DMS79 (cell line): ENCODE measurements at regions not wholly inside any gene's neighbourhood (a gene's known extent, or its start where the extent isn't known, plus 50 kb on each side); places are given as distances from the start of the nearest gene placed in this dataset.
"Not testable (repeated sequence)": the region's sequence is repeated elsewhere in the genome, so short reads cannot be mapped to it uniquely, and the experiment has no call there.

Source experiments
- DNase-seq: peaks from one replicate; lab custom pipeline; 2025; lab: John Stamatoyannopoulos, UW

DNA sequence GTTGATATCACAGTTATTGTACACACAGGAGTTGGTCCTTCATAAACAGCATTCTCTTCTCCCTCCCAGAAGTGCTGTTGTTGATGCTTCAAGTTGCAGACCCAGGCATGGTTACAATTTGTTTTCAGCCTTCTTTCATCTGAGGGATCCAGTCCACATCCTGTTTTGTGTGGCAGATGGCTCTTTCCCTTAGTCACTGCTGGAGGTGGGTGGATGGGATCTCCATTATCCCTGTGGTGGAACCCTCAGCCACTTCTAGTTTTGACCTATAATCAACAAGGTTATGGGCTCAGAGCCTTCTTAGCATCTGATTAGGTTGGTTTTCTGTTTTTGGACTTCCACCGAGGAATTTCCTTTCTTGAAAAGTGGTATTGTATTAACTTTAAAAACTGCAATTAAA, 214.2 kb downstream of the SH2D4B start:
- no peak for DNase-seq

DNA sequence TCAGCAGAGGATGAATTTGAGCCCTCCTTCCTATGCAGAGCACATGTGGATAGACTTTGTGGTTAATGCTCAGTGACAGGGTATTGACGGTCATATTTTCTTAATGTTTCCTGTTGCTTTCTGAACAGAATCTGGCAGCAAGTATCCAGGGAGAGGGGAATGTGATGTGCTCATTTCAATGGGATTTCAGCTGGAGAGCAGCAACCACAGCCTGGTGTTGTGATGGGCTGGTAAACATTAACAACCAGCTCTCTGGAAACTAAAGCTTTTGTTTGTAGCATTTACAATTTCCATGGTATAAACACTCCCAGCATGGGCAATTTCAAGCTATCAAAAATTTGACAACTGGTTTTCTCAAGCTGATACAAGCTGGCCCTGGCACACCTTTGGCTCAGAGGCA, 215.9 kb downstream of the SH2D4B start:
- DNase-seq, result no peak

DNA sequence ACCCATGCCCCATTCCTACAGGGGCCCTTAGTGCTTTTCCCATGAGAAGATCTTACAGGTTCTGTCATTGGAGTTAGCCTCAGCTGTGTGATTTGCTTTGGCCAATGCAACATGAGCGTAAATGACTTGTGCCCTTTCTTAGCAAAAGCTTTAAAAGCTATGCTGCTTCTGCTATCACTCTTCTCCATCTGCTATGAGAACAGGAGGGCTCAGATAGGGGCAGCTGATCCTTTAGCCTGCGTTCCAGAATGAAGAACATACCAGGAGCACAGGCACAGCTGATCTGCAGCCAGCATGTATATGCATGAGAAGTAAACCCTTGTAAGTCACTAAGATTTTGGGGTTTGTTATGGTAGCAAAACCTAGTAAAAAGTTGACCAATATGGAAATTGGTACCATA, 218.2 kb downstream of the SH2D4B start:
- no peak for DNase-seq

DNA sequence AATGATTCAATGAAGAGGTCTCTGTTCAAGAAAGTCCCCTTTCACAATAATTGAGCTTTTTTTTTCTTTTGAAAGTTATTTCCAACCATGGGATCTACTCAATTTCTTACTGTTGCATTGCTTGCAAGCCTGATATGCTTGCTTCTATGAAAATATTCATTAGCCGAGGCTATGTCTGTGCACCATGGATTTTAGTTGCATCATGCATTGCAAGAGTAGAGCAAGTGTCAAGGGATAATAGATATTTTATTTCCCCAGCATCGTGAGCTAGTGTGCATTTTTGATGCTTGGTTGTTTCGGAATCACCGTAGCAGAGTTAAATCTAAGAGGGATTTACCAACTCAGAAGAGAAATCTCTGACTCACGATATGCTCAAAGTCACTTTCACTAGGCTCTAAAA, 222.0 kb downstream of the SH2D4B start:
- no peak for DNase-seq

DNA sequence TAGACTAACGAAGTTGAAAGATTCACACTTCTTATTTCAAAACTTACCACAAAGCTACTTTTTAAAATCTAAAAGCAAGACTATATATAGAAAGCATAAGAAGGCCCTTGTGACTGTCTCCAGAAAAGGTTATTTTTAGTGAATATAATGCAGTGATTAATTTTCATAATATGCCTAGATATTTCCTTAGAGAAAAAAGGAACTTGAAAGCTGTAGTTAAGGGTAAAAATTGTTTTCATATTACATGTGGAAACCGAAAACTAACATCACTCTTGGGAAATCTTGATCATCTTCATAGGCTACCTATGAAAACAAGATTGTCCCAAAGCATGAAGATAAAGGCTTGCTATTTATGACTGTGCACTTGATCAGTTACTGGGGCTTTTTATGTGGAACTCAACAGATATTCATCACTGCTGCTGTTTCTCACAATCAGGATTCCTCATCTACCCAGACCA, 223.2 kb downstream of the SH2D4B start:
- DNase-seq, result no peak

DNA sequence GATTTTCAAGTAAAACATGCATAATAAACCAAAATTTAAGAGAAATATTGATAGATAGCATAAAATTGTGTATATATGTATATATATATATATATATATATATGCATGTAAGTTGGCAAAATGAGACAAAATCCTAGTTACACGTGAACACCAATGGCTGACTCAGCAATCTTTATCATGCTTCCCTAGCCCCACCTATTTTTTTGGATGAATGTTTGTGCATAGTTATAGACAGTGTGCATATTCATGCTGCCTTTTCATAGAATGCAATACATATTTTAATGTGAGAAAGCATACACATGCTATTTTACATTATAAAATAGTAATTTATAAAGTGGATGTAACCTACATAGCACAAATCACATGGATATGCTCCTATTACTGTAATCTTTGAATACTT, 230.3 kb downstream of the SH2D4B start:
- no peak for DNase-seq

DNA sequence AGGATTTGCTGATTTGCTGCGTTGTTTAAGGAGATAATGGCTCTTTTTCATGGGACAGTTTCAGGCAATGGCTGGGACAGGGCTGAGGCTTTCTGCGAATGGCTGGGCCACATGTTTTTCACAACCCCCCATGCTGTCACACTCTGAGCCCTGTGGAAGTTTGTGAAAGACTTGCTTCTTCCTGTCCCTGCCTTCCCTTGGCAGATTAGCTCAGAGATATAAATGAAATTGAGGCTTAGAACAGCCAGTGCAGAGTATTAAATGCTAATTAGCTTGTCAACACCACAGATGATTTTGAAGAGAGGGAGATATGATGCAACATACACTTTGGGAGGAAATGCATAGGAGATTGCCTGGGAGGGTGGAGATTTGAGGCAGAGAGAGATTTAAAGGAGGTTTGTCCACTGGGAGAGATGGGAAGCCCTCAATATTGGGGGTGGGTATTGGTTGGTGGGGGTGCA, 232.0 kb downstream of the SH2D4B start:
- no peak for DNase-seq

DNA sequence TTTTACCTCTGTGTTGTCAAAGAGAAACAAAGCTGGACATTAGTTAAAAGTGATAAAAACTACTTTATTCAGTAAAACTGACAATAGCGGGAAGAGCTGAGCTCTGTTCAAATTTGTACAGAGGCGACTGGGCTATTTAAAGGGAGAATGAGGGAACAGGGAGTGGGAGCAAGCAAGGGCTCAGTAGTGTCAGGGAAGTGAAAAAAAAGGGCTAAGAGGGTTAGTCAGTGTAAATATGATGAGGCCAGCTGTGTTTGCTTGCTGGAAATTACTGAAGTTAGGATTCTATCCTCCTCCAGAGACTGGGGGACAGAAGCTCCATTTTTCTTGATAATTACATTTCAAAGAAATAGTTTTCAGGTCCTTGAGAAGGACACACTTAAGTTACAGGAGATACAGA, 232.5 kb downstream of the SH2D4B start:
- no peak for DNase-seq

DNA sequence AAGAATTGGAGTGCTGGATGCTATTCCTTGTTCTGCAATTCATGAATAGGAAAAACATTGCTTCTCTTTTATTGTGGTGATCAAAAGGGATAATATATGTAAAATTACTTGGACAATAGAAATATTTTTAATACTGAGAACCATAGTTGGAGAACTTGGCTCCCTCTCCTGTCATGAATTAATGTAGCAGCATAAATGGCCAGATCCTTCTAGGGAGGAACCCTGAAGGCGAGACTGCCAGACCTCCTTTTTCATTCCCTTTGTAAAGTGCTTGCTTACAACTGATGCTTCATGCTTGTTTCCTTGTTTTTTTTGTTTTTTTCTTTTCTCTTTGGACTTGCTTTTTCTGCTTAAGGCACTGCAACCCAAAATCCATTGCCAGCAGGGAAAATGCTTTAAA, 233.6 kb downstream of the SH2D4B start:
- DNase-seq, result no peak

DNA sequence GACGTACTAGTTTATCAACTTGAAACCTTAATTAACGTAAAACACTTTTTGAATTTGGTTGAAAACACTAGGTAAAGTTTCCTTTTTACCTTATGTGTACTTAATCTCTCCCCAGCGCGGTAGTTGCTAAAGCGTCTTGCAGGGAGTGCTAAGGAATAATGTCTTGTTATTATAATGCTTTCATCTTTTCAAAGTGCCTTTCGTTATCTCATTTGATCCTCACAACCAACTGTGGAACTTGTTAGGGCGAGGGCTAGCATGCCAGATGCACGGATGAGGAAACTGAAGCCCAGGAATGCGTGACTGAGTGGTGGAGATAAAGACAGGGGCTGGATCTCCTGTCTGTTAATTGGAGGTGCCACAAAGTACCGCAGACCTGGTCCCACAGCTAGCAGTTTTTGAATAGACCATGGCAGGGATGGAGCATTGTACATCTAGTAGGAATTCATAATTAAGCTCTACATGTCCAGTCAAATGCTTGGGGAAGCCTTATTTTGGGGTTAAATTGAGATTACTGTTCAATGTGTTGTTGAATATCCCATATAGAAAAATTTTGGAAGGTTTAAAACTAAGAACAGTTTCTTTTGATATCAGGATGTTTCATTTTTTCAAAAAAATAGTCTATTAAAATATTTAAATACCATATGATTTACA, 234.3 kb downstream of the SH2D4B start:
- DNase-seq, result no peak

DNA sequence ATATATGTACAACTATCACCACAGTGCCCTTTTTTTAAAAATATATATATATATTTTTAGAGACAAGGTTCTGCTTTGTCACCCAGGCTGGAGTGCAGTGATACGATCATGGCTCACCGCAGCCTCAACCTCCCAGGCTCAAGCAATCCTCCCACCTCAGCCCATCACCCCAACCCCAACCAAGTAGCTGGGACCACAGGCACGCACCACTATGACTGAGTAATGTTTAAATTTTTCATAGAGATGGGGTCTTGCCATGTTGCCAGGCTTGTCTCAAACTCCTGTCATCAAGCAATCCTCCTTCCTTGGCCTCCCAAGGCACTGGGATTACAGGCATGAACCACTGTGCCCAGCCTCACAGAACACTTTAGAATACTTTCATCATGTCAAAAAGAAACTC, 234.9 kb downstream of the SH2D4B start:
- DNase-seq, result no peak

DNA sequence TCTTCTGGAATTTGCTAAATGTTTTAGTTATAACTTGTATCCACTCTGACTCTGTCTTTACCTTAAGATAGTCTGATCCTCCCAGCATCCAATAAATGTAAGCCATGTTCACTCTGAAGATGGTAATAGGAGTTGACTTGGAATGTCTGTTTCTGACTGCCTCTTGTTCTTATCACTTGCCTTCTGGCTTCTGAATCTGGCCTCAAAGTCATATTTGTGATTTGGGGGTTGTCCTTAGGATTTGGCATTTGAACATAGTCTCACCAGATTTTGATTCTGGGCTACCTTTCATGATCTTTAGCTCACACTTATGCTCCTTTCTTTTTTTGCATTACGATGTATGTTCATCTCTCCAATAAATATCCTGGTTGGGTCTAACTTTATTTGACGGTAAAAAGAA, 247.0 kb downstream of the SH2D4B start:
- DNase-seq, result no peak

DNA sequence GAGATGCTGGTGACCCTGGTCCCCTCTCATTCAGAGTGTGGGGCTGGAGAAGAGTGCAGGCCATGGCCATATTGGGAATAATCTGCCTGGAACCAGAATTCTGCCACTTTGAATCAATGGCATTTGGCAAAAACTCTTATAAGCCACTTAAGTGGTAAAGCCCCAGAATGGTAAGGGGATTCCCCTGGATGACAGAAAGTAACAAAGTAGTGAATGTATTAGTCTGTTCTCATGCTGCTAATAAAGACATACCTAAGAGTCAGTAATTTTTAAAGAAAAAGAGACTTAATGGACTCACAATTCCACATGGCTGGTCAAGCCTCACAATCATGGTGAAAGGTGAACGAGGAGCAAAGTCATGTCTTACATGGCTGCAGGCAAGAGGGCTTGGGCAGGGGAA, 248.6 kb downstream of the SH2D4B start:
- DNase-seq, result no peak

DNA sequence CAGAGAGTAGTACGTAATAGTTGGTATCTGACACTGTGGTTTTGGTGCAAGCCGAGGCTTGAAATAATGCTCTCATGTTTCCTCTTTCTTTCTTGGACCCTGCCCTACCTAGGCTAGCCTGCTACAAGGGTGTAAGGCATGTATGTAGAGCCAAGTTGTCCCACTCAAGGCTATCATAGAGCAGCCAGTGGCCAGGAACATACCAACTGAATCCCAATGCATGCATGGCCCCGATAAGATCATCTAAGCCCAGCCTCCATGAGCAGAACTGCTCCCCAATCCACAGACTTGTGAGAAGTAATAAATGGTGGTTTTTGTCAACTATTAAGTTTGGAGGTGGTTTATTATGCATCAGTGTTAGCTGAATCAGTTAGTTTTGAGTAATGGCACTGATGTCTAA, 250.2 kb downstream of the SH2D4B start:
- DNase-seq, result no peak

DNA sequence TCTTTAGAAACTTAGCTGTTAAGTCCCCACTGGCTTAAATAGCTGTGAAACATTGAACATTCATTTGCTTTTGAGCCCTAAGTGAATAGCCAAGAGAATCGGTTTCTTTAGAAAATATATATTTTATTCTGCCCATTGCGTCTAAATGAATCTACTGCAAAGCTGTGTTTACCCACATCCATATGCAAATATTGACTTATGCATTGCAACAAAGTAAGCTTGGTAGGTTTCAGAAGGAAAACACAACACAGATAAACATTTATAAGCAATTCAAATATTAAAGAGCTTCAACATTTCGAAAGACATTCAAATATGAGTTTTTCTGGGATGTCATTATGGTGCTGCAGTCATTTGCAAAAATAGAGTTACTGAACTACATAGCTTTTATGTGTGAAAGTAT, 257.3 kb downstream of the SH2D4B start:
- DNase-seq, result no peak

DNA sequence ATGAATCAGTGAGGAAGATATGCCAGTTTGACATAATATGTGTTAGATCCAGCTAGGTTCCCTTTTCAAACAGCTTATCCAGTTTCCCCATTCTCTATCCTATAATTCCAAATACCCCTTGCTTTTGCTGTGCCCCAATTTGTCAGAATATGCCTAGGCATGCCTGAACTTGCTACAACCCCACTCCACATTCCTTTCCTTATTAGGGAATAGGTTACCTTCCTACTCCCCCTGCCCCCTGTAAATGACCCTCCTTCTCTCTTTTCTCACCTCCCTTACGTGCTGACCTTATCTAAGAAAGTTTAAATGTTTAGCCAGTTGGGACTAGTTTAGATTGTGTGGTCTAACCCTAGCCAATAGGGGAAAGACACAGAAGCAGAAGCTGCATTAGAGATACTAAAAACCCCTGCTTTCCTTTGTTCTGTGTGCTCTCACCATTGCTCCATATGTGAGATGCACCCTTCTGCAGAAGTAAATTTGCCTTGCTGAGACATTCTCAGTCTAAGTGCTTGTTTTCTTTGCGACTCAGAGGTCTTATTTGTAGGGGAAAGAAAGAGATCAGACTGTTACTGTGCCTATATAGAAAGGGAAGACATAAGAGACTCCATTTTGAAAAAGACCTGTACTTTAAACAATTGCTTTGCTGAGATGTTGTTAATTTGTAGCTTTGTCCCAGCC, 267.8 kb downstream of the SH2D4B start:
- no peak for DNase-seq

DNA sequence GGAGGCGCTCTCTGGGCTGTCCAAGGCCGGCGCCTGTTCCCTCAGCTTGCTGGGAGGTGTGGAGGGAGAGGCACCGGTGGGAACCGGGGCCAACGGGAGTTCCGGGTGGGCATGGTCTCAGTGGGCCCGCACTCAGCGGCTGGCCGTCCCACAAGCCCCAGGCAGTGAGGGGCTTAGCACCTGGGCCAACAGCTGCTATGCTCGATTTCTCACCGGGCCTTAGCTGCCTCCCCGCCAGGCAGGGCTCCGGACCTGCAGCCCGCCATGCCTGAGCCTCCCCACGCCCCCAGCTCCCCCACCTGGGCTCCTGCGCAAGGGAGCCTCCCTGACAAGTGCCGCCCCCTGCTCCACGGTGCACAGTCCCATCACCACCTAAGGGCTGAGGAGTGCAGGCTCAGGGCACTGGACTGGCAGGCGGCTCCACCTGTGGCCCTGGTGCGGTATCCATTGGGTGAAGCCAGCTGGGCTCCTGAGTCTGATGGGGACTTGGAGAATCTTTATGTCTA, 276.5 kb downstream of the SH2D4B start:
- DNase-seq, result no peak

DNA sequence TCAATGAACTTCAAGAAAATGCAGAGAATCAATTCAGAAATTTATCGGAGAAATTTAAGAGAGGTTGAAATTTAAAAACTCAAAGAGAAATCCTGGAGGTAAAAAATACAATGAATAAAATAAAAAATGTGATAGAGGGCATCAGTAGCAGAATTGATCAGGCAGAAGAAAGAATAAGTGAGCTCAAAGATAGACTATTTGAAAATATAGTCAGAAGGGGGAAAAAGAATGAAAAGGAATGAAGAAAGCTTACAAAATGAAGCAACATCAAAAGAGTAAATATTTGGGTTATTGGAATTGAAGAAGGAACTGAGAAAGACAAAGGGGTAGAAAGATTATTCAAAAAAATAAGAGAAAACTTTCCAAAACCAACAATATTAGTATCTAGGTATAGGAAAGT, 291.4 kb downstream of the SH2D4B start:
- no peak for DNase-seq

DNA sequence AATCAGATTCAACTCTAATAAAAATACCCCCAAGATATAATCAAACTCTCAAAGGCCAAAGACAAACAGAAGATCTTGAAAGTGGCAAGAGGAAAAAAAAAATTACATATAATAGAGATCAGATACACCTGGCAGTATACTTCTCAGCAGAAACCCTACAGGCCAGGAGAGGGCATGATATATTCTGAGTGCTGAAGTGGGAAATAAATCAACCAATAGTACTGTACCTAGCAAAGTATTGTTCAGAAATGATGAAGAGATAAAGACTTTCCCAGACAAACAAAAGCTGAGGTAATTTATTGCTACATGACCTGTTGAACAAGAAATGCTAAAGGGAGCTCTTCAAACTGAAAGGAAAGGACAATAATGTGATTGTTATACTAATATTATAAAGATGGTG, 291.9 kb downstream of the SH2D4B start:
- no peak for DNase-seq

DNA sequence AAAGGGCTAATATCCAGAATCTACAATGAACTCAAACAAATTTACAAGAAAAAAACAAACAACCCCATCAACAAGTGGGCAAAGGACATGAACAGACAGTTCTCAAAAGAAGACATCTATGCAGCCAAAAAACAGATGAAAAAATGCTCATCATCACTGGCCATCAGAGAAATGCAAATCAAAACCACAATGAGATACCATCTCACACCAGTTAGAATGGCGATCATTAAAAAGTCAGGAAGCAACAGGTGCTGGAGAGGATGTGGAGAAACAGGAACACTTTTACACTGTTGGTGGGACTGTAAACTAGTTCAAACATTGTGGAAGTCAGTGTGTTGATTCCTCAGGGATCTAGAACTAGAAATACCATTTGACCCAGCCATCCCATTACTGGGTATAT, 295.0 kb downstream of the SH2D4B start:
- DNase-seq, result not testable (repeated sequence)

DNA sequence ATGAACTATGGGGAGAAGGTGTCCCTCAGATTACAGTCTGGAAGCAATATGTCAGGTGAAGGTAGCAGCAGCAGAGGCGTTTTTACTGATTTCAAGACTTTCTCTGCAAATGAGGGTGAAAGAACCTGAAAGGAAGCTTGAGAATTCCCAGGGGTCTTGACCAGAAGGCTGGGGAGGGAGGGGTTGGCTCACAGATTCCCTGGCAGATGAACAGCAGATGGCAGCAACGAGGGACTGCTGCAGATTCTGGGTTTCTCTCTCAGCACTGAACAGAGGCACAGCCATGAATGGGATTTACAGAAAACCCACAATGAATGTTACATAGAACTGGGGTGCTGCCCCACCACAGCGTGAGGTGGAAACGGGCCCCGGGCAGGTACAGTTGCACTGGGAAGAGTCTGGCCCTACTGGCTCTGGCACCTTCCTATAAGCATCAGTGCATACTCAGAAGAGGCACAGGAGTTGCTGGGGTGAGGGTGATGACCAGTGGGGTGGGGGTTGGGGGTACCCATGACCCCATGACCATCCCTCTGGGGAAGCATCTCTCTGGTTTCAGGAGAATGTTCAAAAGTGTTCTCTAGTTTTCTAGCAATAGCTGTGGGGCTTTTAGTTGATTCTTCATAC, 317.8 kb downstream of the SH2D4B start:
- DNase-seq, result no peak

DNA sequence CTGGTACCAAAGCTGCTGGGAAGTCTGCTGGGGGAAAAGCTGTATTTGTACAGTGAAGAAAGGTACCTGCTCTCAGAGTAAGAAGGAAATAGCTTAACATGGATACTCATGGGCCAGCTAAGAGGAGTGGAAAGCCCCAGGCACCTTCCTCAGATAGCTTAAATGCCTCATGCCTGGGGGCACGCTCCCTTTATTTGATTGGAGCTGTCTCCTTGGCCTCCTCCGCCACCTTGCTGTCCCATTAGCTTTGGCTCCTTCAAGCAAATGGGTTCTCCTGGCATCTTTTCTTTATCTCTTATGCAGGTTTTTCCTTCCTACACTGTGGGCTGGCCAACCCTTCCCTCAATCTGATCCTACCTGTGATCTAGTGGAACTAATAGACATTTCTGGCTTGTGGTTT, 318.5 kb downstream of the SH2D4B start:
- DNase-seq, result no peak

DNA sequence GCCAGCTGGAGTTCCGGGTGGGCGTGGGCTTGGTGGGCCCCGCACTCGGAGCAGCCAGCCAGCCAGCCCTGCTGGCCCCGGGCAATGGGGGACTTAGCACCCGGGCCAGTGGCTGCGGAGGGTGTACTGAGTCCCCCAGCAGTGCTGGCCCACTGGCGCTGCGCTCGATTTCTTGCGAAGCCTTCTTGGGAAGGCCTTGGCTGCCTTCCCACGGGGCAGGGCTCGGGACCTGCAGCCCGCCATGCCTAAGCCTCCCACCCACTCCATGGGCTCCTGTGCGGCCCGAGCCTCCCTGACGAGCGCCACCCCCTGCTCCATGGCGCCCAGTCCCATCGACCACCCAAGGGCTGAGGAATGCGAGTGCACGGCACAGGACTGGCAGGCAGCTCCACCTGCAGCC, 321.6 kb downstream of the SH2D4B start:
- DNase-seq, result not testable (repeated sequence)
